Smooth muscle cell (in vitro differentiated cells): ENCODE measurements at regions not wholly inside any gene's neighbourhood (a gene's known extent, or its start where the extent isn't known, plus 50 kb on each side); places are given as distances from the start of the nearest gene placed in this dataset.

Experiments
- DNase-seq: peaks from one replicate; lab custom pipeline; 2025; ENCODE audit not compliant: unreplicated experiment; lab: John Stamatoyannopoulos, UW
- H2AFZ ChIP-seq: fragments of 200-600 bp; sonication (generic); 2 replicates; pipeline ENCODE4 v1.6.0; 2016; ENCODE audit warnings: antibody characterized with exemption, low read depth, mild to moderate bottlenecking
- H3F3A ChIP-seq: fragments of 200-600 bp; sonication (generic); 2 replicates; pipeline ENCODE4 v1.6.0; 2017; ENCODE audit warnings: antibody characterized with exemption, low read depth
- H3K27ac ChIP-seq: fragments of 200-600 bp; sonication (generic); 2 replicates; pipeline ENCODE4 v1.5.1; 2016; ENCODE audit warnings: low read depth, mild to moderate bottlenecking
- H3K27me3 ChIP-seq: fragments of 200-600 bp; sonication (generic); 2 replicates; pipeline ENCODE4 v1.6.1; 2016; ENCODE audit warnings: low read depth, mild to moderate bottlenecking
- H3K36me3 ChIP-seq: fragments of 200-600 bp; sonication (generic); 2 replicates; pipeline ENCODE4 v1.5.1; 2016; ENCODE audit warnings: low read depth
- H3K4me1 ChIP-seq: fragments of 200-600 bp; sonication (generic); 2 replicates; pipeline ENCODE4 v1.5.1; 2016; ENCODE audit warnings: low read depth
- H3K4me2 ChIP-seq: fragments of 200-600 bp; sonication (generic); 2 replicates; pipeline ENCODE4 v1.6.0; 2016; ENCODE audit warnings: mild to moderate bottlenecking
- H3K4me3 ChIP-seq: fragments of 200-600 bp; sonication (generic); 2 replicates; pipeline ENCODE4 v1.5.1; 2016; ENCODE audit warnings: mild to moderate bottlenecking
- H3K79me2 ChIP-seq: fragments of 200-600 bp; sonication (generic); 2 replicates; pipeline ENCODE4 v1.6.0; 2016; ENCODE audit warnings: low read depth, mild to moderate bottlenecking
- H3K9ac ChIP-seq: fragments of 200-600 bp; sonication (generic); 2 replicates; pipeline ENCODE4 v1.6.0; 2016; ENCODE audit warnings: low read depth
- H3K9me3 ChIP-seq: fragments of 200-600 bp; sonication (generic); replicated peaks from 2 replicates; pipeline ENCODE4 v1.5.1; 2016; ENCODE audit warnings: low read depth
- H4K20me1 ChIP-seq: fragments of 200-600 bp; sonication (generic); 2 replicates; pipeline ENCODE4 v1.6.0; 2016; ENCODE audit warnings: low read depth
- WGBS: methylation state at CpG from one replicate; pipeline ENCODE4 v1.1.7; 2016; ENCODE audit warnings: low lambda C conversion rate; 5-methylcytosine and 5-hydroxymethylcytosine counted together
- TF ChIP-seq, protein P1 (sequence below): fragments of 200-600 bp; sonication (generic); IDR thresholded peaks from 2 replicates; pipeline ENCODE4 v1.5.1; 2017; ENCODE audit warnings: borderline replicate concordance, mild to moderate bottlenecking, antibody characterized with exemption; ENCODE audit not compliant: insufficient read depth, poor library complexity, severe bottlenecking

GRCh38 chr7:106452031-106452851 lies 167.5 kb upstream of the NAMPT start:
- TF ChIP-seq, protein P1, sequence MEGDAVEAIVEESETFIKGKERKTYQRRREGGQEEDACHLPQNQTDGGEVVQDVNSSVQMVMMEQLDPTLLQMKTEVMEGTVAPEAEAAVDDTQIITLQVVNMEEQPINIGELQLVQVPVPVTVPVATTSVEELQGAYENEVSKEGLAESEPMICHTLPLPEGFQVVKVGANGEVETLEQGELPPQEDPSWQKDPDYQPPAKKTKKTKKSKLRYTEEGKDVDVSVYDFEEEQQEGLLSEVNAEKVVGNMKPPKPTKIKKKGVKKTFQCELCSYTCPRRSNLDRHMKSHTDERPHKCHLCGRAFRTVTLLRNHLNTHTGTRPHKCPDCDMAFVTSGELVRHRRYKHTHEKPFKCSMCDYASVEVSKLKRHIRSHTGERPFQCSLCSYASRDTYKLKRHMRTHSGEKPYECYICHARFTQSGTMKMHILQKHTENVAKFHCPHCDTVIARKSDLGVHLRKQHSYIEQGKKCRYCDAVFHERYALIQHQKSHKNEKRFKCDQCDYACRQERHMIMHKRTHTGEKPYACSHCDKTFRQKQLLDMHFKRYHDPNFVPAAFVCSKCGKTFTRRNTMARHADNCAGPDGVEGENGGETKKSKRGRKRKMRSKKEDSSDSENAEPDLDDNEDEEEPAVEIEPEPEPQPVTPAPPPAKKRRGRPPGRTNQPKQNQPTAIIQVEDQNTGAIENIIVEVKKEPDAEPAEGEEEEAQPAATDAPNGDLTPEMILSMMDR, result no peak
- H3K36me3 ChIP-seq, result no peaks in the 10 kb centered on the region
- 88% methylated on average over 5 of the region's 5 CpGs for WGBS
- no peaks in the 10 kb centered on the region for H3F3A ChIP-seq
- no peaks in the 10 kb centered on the region for H3K4me1 ChIP-seq
- H3K4me2 ChIP-seq, result no peak overlapping the region
- no peak for DNase-seq
- H3K4me3 ChIP-seq, result no peak overlapping the region
- H3K9ac ChIP-seq, result no peak overlapping the region
- peaks cover 21% of the 10 kb centered on the region for H3K9me3 ChIP-seq
- H3K27ac ChIP-seq, result no peak overlapping the region
- H2AFZ ChIP-seq, result no peak overlapping the region
- H3K79me2 ChIP-seq, result no peaks in the 10 kb centered on the region
- H4K20me1 ChIP-seq, result no peaks in the 10 kb centered on the region
- H3K27me3 ChIP-seq, result no peaks in the 10 kb centered on the region

DNA sequence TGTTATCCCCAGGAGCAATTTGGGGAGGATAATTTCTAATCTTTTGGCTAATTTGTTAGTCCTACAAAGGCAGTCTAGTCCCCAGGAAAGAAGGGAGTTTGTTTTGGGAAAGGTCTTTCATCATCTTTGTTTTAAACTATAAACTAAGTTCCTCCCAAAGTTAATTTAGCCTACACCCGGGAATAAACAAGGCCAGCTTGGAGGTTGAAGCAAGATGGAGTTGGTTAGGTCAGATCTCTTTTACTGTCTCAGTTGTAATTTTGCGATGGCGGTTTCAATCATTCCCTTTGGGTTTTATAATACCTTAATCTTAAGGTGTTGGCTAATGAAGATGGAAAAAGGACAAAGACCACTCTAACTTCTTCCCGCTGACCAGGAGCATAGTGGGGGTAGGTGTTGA lies 166.4 kb upstream of the NAMPT start:
- Histone ChIP-seq H2AFZ (no peak overlapping the region), H3K27ac (no peak overlapping the region), H3K9ac (no peak overlapping the region), H3K4me2 (no peak overlapping the region), H3K9me3 (peaks cover 21% of the 10 kb centered on the region), H3K4me1 (no peaks in the 10 kb centered on the region), H4K20me1 (no peaks in the 10 kb centered on the region), H3K27me3 (no peaks in the 10 kb centered on the region), H3K36me3 (no peaks in the 10 kb centered on the region), H3F3A (no peaks in the 10 kb centered on the region), H3K4me3 (no peak overlapping the region), H3K79me2 (no peaks in the 10 kb centered on the region)
- TF ChIP-seq, protein P1, result no peak
- DNase-seq, result no peak
- 96% methylated on average over 4 of the region's 4 CpGs for WGBS

DNA sequence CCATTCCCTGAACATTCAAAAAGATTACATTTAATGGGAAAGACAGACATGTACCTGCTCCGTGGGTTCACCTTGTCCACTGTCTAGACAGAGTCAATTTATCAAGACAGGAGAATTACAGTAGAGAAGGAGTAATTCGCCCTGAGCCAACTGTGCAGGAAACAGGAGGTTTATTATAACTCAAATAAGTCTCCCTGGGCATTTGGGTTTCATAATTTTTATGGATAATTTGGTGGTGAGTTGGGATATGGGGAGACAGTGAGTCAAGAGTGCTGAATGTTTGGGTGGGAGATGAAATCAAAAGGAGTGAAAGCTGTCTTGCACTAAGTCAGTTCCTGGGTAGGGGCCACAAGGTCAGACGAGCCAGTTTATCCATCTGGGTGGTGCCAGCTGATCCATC lies 165.9 kb upstream of the NAMPT start:
- Histone ChIP-seq H3K79me2 (no peaks in the 10 kb centered on the region), H3K27ac (no peak overlapping the region), H3K9ac (no peak overlapping the region), H3K36me3 (no peaks in the 10 kb centered on the region), H3K4me3 (no peak overlapping the region), H4K20me1 (no peaks in the 10 kb centered on the region), H3K4me1 (no peaks in the 10 kb centered on the region), H3K27me3 (no peaks in the 10 kb centered on the region), H3F3A (no peaks in the 10 kb centered on the region), H2AFZ (no peak overlapping the region), H3K4me2 (no peak overlapping the region), H3K9me3 (peaks cover 21% of the 10 kb centered on the region)
- 84% methylated on average over 3 of the region's 3 CpGs for WGBS
- TF ChIP-seq, protein P1, result no peak
- no peak for DNase-seq
